Stomach (tissue), 4 donors: ENCODE measurements at regions not wholly inside any gene's neighbourhood (a gene's known extent, or its start where the extent isn't known, plus 50 kb on each side); places are given as distances from the start of the nearest gene placed in this dataset.
A peak's percentile ranks its signal among the peaks of the same experiment; 100 is the strongest.

Experiments used
- CTCF ChIP-seq, 7 experiments: fragments of 450-650 bp in 4 of 7; fragments of 200-600 bp in 3 of 7; sonication (generic) in 3 of 7; IDR thresholded peaks; one replicate each; pipeline ENCODE4 v1.5.1; 2016 to 2019; ENCODE audit warnings: antibody characterized with exemption in 7 of 7, control low read depth in 2 of 7, mild to moderate bottlenecking in 1 of 7
- EP300 ChIP-seq: sonication (generic); formaldehyde crosslinking; IDR thresholded peaks from one replicate; pipeline ENCODE4 v1.6.1; 2017; ENCODE audit warnings: antibody characterized with exemption

- TF ChIP-seq CTCF (IDR thresholded peaks at IDR 0.05) (peak in 5 of 7 experiments; percentile 49 to 67 (median 63)), EP300 (no peak)
Measured at GRCh38 chr14:54329082-54329695, 67.6 kb upstream of the CDKN3 start.
